B cell (primary cell): ENCODE measurements at regions not wholly inside any gene's neighbourhood (a gene's known extent, or its start where the extent isn't known, plus 50 kb on each side); places are given as distances from the start of the nearest gene placed in this dataset.

ENCODE experiments used
- ATAC-seq: fragments of 200-7000 bp; cut with Tn5 transposase; one replicate; pipeline ENCODE4 v1.10.0; 2021; ENCODE audit warnings: low read depth, mild to moderate bottlenecking, moderate number of reproducible peaks, moderate library complexity
- CTCF ChIA-PET: fragments of 350-600 bp; sonication (Branson Sonifier 250); formaldehyde crosslinking; loops from one replicate; lab custom pipeline; 2021; ENCODE audit warnings: antibody characterized with exemption, inconsistent platforms; lab: Charles Lee
- POLR2A ChIA-PET: fragments of 350-600 bp; sonication (Branson Sonifier 250); formaldehyde crosslinking; loops from one replicate; lab custom pipeline; 2021; ENCODE audit warnings: antibody characterized with exemption; lab: Charles Lee
- DNase-seq: peaks from one replicate; pipeline ENCODE4 v3.0.0; 2013
- H2AFZ ChIP-seq: 2 replicates; pipeline ENCODE4 v1.6.1; 2012; ENCODE audit warnings: mild to moderate bottlenecking, low read depth, low read length; ENCODE audit not compliant: insufficient read depth, poor library complexity, severe bottlenecking
- H3K27ac ChIP-seq, 2 donors: 1 replicate in 1 of 2; 2 replicates in 1 of 2; pipeline ENCODE4 v1.5.1; 2012 to 2013; ENCODE audit warnings: low read length in 2 of 2, mild to moderate bottlenecking in 2 of 2, moderate library complexity in 1 of 2
- H3K27me3 ChIP-seq, 4 experiments: fragments of 200-600 bp in 1 of 4; sonication (generic) in 1 of 4; replicated peaks in 1 of 4; 1 replicate in 2 of 4; 2 replicates in 2 of 4; pipeline versions ENCODE4 v1.6.1 to v1.7.0; 2013 to 2016; ENCODE audit warnings: low read length in 3 of 4, mild to moderate bottlenecking in 2 of 4, mixed read lengths in 1 of 4, moderate library complexity in 1 of 4; ENCODE audit not compliant: insufficient read depth in 4 of 4, control insufficient read depth in 3 of 4; ENCODE audit errors: control extremely low read depth in 1 of 4
- H3K36me3 ChIP-seq, 2 experiments: replicated peaks in 1 of 2; 1 replicate in 1 of 2; 2 replicates in 1 of 2; pipeline versions ENCODE4 v1.6.1 to v1.7.1; 2013; ENCODE audit warnings: low read length in 1 of 2; ENCODE audit not compliant: insufficient read depth in 2 of 2, control insufficient read depth in 1 of 2; ENCODE audit errors: control extremely low read depth in 1 of 2, extremely low read depth in 1 of 2
- H3K4me1 ChIP-seq, 2 donors: fragments of 200-600 bp in 1 of 2; sonication (generic) in 1 of 2; 1 replicate in 1 of 2; 2 replicates in 1 of 2; pipeline versions ENCODE4 v1.5.1 to v1.6.1; 2013 to 2017; ENCODE audit warnings: low read length in 2 of 2; ENCODE audit not compliant: control insufficient read depth in 2 of 2, insufficient read depth in 2 of 2
- H3K4me2 ChIP-seq: replicated peaks from 2 replicates; pipeline ENCODE3; 2012; ENCODE audit warnings: mild to moderate bottlenecking, low read depth, low read length; ENCODE audit not compliant: poor library complexity, severe bottlenecking
- H3K4me3 ChIP-seq, 5 experiments: fragments of 200-600 bp in 1 of 5; sonication (generic) in 1 of 5; 1 replicate in 3 of 5; 2 replicates in 2 of 5; pipeline versions ENCODE4 v1.5.1 to v1.7.0; 2011 to 2016; ENCODE audit warnings: low read length in 4 of 5, mild to moderate bottlenecking in 4 of 5, low read depth in 2 of 5, control low read depth in 1 of 5, moderate library complexity in 1 of 5; ENCODE audit not compliant: insufficient read depth in 1 of 5; ENCODE audit errors: control extremely low read depth in 1 of 5, extremely low read depth in 1 of 5
- H3K79me2 ChIP-seq: fragments of 200-600 bp; sonication (generic); one replicate; pipeline ENCODE4 v1.6.0; 2016; ENCODE audit warnings: low read length; ENCODE audit not compliant: control insufficient read depth, insufficient read depth
- H3K9ac ChIP-seq: fragments of 200-600 bp; sonication (generic); 2 replicates; pipeline ENCODE4 v1.6.1; 2017; ENCODE audit warnings: mild to moderate bottlenecking, low read length, moderate library complexity
- H3K9me3 ChIP-seq, 3 donors: one replicate each; pipeline versions ENCODE4 v1.6.1 to v1.7.1; 2013; ENCODE audit warnings: low read length in 2 of 3; ENCODE audit not compliant: control insufficient read depth in 2 of 3, insufficient read depth in 1 of 3; ENCODE audit errors: control extremely low read depth in 1 of 3
- H4K20me1 ChIP-seq: 2 replicates; pipeline ENCODE4 v1.6.0; 2012; ENCODE audit warnings: mild to moderate bottlenecking, low read length; ENCODE audit not compliant: insufficient read depth, control insufficient read depth, poor library complexity, severe bottlenecking
- H3K27ac Mint-ChIP-seq: one replicate; pipeline ENCODE4 v1.8.0; 2021; ENCODE audit warnings: mixed read lengths
- H3K27me3 Mint-ChIP-seq: one replicate; pipeline ENCODE4 v1.8.0; 2021; ENCODE audit warnings: mixed read lengths
- H3K4me1 Mint-ChIP-seq: one replicate; pipeline ENCODE4 v1.8.0; 2021; ENCODE audit warnings: mixed read lengths
- H3K4me3 Mint-ChIP-seq: one replicate; pipeline ENCODE4 v1.8.0; 2021; ENCODE audit warnings: mixed read lengths
- H3K9me3 Mint-ChIP-seq: one replicate; pipeline ENCODE4 v1.8.0; 2022; ENCODE audit warnings: mixed read lengths; ENCODE audit not compliant: insufficient read depth
- EZH2 ChIP-seq: IDR thresholded peaks from 2 replicates; pipeline ENCODE4 v1.6.1; 2012; ENCODE audit warnings: borderline replicate concordance, low read depth, mild to moderate bottlenecking, moderate library complexity, low read length; ENCODE audit not compliant: insufficient read depth, poor library complexity, severe bottlenecking
- WGBS: methylation state at CpG from one replicate; pipeline ENCODE4 v1.1.5; 2013; ENCODE audit warnings: missing lambda C conversion rate; ENCODE audit not compliant: insufficient coverage; 5-methylcytosine and 5-hydroxymethylcytosine counted together
- intact Hi-C: fragments of 100-400 bp; cut with micrococcal nuclease; formaldehyde crosslinking; loops from one replicate; pipeline ENCODE4 v1.10.0; 2022
- TF ChIP-seq, protein P1 (sequence below): fragments of 200-600 bp; IDR thresholded peaks from one replicate; pipeline ENCODE4 v1.8.0; 2022; ENCODE audit warnings: antibody characterized with exemption, mild to moderate bottlenecking

- no peak for TF ChIP-seq EZH2
- TF ChIP-seq, protein P1, sequence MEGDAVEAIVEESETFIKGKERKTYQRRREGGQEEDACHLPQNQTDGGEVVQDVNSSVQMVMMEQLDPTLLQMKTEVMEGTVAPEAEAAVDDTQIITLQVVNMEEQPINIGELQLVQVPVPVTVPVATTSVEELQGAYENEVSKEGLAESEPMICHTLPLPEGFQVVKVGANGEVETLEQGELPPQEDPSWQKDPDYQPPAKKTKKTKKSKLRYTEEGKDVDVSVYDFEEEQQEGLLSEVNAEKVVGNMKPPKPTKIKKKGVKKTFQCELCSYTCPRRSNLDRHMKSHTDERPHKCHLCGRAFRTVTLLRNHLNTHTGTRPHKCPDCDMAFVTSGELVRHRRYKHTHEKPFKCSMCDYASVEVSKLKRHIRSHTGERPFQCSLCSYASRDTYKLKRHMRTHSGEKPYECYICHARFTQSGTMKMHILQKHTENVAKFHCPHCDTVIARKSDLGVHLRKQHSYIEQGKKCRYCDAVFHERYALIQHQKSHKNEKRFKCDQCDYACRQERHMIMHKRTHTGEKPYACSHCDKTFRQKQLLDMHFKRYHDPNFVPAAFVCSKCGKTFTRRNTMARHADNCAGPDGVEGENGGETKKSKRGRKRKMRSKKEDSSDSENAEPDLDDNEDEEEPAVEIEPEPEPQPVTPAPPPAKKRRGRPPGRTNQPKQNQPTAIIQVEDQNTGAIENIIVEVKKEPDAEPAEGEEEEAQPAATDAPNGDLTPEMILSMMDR, result no peak
- intact Hi-C loops, result no loop called here
Measured at GRCh38 chr17:79678736-79679255, 51.9 kb upstream of the ENPP7 start.

DNA sequence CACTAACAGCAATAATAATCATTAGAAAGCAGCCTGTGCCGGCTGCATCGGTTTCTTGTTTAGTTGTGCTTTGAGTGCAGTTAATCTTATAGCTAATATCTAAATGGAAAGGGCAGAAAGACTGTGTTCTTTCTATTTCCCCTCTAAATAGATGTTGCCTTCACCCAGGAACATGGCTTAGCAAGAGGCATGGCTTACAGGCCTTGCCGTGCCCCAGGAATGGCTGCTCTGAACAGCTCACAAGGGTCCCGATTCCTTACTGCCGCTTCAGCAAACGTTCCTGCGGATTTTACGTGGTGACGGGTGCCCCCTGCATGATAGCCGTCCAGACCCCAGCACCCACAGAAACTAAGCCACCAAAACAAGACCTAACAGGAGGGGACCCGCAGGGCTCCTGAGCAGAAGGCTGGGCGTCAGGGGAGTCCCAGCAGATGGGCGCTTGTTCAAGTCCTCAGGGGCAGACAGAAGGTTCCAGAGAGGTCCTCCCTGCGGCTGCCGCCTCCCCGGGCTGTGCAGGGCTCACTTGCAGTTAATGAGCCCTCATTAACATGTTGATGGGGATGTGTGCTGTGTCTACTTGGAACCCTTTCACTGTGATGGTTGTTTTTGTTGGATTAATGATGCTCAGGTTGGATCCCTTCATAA is 52.5 kb upstream of the ENPP7 start:
- DNase-seq (no peak), ATAC-seq (no peak)
- no peak for TF ChIP-seq EZH2
- TF ChIP-seq, protein P1, result no peak
- no peaks in the 10 kb centered on the region for H3K4me1 Mint-ChIP-seq
- H3K36me3 ChIP-seq, result no peaks in the 10 kb centered on the region
- H3K9ac ChIP-seq, result no peak overlapping the region
- H4K20me1 ChIP-seq, result no peaks in the 10 kb centered on the region
- H2AFZ ChIP-seq, result no peak overlapping the region
- CTCF ChIA-PET, result no interaction called here
- H3K79me2 ChIP-seq, result no peaks in the 10 kb centered on the region
- peaks cover 2% of the 10 kb centered on the region for H3K9me3 Mint-ChIP-seq
- H3K27me3 ChIP-seq, result peaks cover 0 to 27% (median 3%) of the 10 kb centered on the region in 4 experiments
- H3K4me2 ChIP-seq, result no peak overlapping the region
- POLR2A ChIA-PET, result no interaction called here
- no peak overlapping the region for H3K27ac ChIP-seq
- H3K4me3 ChIP-seq, result no peak overlapping the region
- 83% methylated on average over 14 of the region's 16 CpGs for WGBS
- no peaks in the 10 kb centered on the region for H3K4me1 ChIP-seq
- H3K9me3 ChIP-seq, result peaks cover 0 to 19% (median 13%) of the 10 kb centered on the region in 3 donors
- intact Hi-C loops, result no loop called here
- H3K27me3 Mint-ChIP-seq, result peaks cover 36% of the 10 kb centered on the region
- no peak overlapping the region for H3K27ac Mint-ChIP-seq
- H3K4me3 Mint-ChIP-seq, result no peak overlapping the region

More at GRCh38 chr17:79678736-79679255, 51.9 kb upstream of the ENPP7 start:
- no peak overlapping the region for H3K27ac ChIP-seq
- H3K27ac Mint-ChIP-seq, result no peak overlapping the region
- H3K9me3 Mint-ChIP-seq, result no peaks in the 10 kb centered on the region
- ChIA-PET CTCF (no interaction called here), POLR2A (no interaction called here)
- no peak overlapping the region for H3K9ac ChIP-seq
- H3K4me1 Mint-ChIP-seq, result no peaks in the 10 kb centered on the region
- no peaks in the 10 kb centered on the region for H3K79me2 ChIP-seq
- H3K27me3 Mint-ChIP-seq, result peaks cover 36% of the 10 kb centered on the region
- no peak overlapping the region for H3K4me3 Mint-ChIP-seq
- H3K4me2 ChIP-seq, result no peak overlapping the region
- H3K9me3 ChIP-seq, result peaks cover 0 to 16% (median 8%) of the 10 kb centered on the region in 3 donors
- WGBS, result 72% methylated on average over 12 of the region's 12 CpGs
- H3K36me3 ChIP-seq, result no peaks in the 10 kb centered on the region
- no peaks in the 10 kb centered on the region for H4K20me1 ChIP-seq
- no peak for DNase-seq
- no peak overlapping the region for H2AFZ ChIP-seq
- no peak for ATAC-seq
- no peaks in the 10 kb centered on the region for H3K4me1 ChIP-seq
- peaks cover 0 to 25% (median 1%) of the 10 kb centered on the region in 4 experiments for H3K27me3 ChIP-seq
- no peak overlapping the region for H3K4me3 ChIP-seq
